ENCODE measurements at regions not wholly inside any gene's neighbourhood (a gene's known extent, or its start where the extent isn't known, plus 50 kb on each side); places are given as distances from the start of the nearest gene placed in this dataset.

DNA sequence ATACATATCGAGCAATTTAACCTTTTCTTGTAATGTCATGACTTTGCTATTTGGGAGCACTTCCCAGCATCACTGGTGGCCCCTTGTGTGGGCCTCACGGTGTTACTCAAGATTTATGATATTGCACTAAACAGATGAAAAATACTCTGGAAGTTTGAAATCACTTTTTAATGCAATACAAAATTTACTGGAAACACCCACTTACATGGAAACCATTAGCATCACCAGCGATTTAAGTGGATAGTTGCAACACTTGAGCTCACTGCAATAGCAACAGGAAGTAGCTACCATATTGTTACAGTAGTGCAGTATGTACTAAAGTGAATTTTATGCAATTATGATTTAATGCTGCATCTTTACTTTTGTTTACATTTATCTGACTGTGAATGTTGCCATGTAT is 184.4 kb downstream of the MDFIC start (continued):
- no peak for TF ChIP-seq ZNF394 (tag by site-specific recombination; IDR thresholded peaks at IDR 0.05; ENCODE audit: borderline replicate concordance)
- no peak for TF ChIP-seq OVOL3 (tag by site-specific recombination; IDR thresholded peaks at IDR 0.05)

GRCh38 chr7:115102738-115103137 is 180.8 kb downstream of the MDFIC start:
- TF ChIP-seq, protein P1, sequence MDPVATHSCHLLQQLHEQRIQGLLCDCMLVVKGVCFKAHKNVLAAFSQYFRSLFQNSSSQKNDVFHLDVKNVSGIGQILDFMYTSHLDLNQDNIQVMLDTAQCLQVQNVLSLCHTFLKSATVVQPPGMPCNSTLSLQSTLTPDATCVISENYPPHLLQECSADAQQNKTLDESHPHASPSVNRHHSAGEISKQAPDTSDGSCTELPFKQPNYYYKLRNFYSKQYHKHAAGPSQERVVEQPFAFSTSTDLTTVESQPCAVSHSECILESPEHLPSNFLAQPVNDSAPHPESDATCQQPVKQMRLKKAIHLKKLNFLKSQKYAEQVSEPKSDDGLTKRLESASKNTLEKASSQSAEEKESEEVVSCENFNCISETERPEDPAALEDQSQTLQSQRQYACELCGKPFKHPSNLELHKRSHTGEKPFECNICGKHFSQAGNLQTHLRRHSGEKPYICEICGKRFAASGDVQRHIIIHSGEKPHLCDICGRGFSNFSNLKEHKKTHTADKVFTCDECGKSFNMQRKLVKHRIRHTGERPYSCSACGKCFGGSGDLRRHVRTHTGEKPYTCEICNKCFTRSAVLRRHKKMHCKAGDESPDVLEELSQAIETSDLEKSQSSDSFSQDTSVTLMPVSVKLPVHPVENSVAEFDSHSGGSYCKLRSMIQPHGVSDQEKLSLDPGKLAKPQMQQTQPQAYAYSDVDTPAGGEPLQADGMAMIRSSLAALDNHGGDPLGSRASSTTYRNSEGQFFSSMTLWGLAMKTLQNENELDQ (tag by site-specific recombination; IDR thresholded peaks at IDR 0.05; ENCODE audit: low read depth) = no peak
- TF ChIP-seq ZNF214 (tag by site-specific recombination; IDR thresholded peaks at IDR 0.05; ENCODE audit: borderline replicate concordance) (no peak), ZIC2 (tag by site-specific recombination; IDR thresholded peaks at IDR 0.05) (no peak), WT1 (tag by site-specific recombination; IDR thresholded peaks at IDR 0.05) (no peak), BCL11A (tag by site-specific recombination; IDR thresholded peaks at IDR 0.05; ENCODE audit: low read depth) (no peak), ZNF670 (tag by site-specific recombination; IDR thresholded peaks at IDR 0.05; ENCODE audit: low read depth) (no peak), ZBTB17 (tag by site-specific recombination; IDR thresholded peaks at IDR 0.05) (no peak), HOXD13 (CRISPR knock-in tag; IDR thresholded peaks at IDR 0.05; ENCODE audit: borderline replicate concordance) (no peak), ZNF266 (tag by site-specific recombination; IDR thresholded peaks at IDR 0.05; ENCODE audit: low read depth) (no peak), ZNF555 (tag by site-specific recombination; conservative IDR thresholded peaks at IDR 0.05) (no peak), ZNF366 (tag by site-specific recombination; conservative IDR thresholded peaks at IDR 0.05) (no peak), GLI2 (tag by site-specific recombination; IDR thresholded peaks at IDR 0.05; ENCODE audit: borderline replicate concordance, low read depth) (no peak), ZNF155 (tag by site-specific recombination; IDR thresholded peaks at IDR 0.05) (no peak), ZNF292 (tag by site-specific recombination; IDR thresholded peaks at IDR 0.05; ENCODE audit: borderline replicate concordance, low read depth) (no peak), CTCF (tag by site-specific recombination; IDR thresholded peaks at IDR 0.05) (no peak), ZNF621 (tag by site-specific recombination; IDR thresholded peaks at IDR 0.05) (no peak)
- TF ChIP-seq, protein P2, sequence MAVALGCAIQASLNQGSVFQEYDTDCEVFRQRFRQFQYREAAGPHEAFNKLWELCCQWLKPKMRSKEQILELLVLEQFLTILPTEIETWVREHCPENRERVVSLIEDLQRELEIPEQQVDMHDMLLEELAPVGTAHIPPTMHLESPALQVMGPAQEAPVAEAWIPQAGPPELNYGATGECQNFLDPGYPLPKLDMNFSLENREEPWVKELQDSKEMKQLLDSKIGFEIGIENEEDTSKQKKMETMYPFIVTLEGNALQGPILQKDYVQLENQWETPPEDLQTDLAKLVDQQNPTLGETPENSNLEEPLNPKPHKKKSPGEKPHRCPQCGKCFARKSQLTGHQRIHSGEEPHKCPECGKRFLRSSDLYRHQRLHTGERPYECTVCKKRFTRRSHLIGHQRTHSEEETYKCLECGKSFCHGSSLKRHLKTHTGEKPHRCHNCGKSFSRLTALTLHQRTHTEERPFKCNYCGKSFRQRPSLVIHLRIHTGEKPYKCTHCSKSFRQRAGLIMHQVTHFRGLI (tag by site-specific recombination; IDR thresholded peaks at IDR 0.05) = no peak
- TF ChIP-seq, protein P3, sequence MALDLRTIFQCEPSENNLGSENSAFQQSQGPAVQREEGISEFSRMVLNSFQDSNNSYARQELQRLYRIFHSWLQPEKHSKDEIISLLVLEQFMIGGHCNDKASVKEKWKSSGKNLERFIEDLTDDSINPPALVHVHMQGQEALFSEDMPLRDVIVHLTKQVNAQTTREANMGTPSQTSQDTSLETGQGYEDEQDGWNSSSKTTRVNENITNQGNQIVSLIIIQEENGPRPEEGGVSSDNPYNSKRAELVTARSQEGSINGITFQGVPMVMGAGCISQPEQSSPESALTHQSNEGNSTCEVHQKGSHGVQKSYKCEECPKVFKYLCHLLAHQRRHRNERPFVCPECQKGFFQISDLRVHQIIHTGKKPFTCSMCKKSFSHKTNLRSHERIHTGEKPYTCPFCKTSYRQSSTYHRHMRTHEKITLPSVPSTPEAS (tag by site-specific recombination; IDR thresholded peaks at IDR 0.05) = no peak

More at GRCh38 chr7:115102738-115103137, 180.8 kb downstream of the MDFIC start:
- no peaks in the 10 kb centered on the region for H3K36me3 ChIP-seq (ENCODE audit: control insufficient read depth in 2 of 2, insufficient read depth in 1 of 2, low read length in 2 of 2)
- ChIA-PET CTCF (interaction anchor here (0.7 to 1.6 kb wide), 2 partner anchors 15 to 104 kb away, joined by 3 read pairs; no protein-coding TSS in a partner anchor), POLR2A (no interaction called here)
- H3K4me3 ChIP-seq (ENCODE audit: low read depth, low read length) = no peak overlapping the region
- H3K27ac ChIP-seq (ENCODE audit: extremely low read depth, low read depth, low read length) = no peak overlapping the region
- no peaks in the 10 kb centered on the region for H3K4me1 ChIP-seq (ENCODE audit: control insufficient read depth, insufficient read depth, low read length)
- no peaks in the 10 kb centered on the region for H3K9me3 ChIP-seq (ENCODE audit: control insufficient read depth, insufficient read depth, low read depth, low read length)
